SW 1271 (cell line): ENCODE measurements at regions not wholly inside any gene's neighbourhood (a gene's known extent, or its start where the extent isn't known, plus 50 kb on each side); places are given as distances from the start of the nearest gene placed in this dataset.
"Not testable (repeated sequence)": the region's sequence is repeated elsewhere in the genome, so short reads cannot be mapped to it uniquely, and the experiment has no call there.

Experiments
- DNase-seq, 2 experiments: peaks; one replicate each; lab custom pipeline; 2025; lab: John Stamatoyannopoulos, UW

DNA sequence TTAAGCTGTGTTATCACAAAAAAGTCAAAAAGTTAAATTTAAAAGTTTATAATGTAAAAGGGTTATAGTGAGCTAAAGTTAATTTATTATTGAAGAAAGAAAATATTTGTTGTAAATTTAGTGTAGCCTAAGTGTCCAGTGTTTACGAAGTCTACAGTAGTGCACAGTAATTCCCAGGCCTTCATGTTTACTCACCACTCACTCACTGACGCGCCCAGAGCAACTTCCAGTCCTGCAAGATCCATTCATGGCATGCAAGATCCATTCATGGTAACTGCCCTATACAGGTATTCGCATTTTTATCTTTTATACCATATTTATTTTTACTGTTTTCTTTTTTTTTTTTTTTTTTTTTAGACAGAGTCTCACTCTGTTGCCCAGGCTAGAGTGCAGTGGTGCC, 69.5 kb downstream of the TPRA1 start:
- no peak for DNase-seq

DNA sequence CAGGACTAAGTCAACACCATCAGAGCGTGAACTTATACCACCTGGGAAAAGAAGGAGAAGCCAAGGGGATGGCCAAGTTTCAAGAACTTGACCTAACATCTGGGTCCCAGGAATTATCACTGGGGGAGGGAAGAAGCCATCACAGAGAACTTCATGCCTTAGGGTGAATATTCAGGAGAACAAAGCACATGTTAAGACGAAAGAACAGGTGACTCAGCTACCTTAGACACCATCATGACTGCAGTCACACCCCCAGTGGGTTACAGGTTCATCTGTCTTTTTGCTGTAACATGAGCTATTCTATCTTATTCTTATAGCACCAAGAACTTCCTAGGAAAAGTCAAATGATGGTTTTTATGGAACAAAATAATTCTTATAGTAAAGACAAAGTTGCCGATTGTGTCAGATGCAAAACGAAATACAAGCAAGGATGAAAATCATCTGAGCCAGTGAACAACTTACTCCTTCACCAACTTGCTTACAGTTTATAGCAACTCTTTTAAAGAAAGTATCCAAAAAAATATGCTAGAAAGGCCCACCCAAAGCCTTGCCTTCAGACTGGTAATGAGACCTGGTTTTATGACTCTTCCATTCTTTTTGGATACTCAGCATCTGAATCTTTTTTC, 72.0 kb downstream of the TPRA1 start:
- no peak for DNase-seq

DNA sequence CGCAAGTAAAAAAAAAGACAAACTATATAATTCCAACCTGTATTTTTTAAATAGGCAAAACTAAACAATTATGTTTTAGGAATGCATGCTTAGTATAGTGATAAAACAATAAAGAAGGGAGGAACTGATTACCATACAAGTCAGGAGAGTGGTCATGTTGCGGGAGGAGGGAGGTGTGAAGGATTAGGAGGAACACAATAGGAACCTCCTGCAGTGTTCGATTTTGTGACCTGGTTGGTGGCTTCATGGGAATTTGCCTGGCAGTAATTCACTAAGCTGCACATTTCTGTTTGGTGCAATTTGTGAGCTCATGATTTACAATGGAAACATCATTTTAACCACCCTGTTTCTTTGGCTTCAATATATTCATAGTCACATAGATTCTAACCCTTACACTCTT, 78.3 kb downstream of the TPRA1 start:
- DNase-seq: no peak

DNA sequence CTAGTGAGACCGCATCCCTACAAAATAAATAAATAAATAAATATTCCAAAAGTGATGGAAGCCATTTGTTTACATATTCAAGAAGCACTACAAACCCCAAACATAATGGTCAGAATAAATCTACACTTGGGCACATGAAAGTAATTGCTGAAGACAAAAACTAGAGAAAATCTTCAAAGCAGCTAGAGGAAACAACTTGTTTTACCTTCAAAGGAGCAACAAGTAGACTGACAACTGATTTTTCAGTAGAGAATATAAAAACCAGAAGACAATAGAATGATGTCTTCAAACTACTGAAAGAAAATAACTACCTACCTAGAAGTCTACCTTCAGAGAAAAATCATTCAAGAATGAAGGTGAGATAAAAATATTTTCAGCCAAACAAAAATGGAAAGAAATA, 89.4 kb downstream of the TPRA1 start:
- no peak for DNase-seq

DNA sequence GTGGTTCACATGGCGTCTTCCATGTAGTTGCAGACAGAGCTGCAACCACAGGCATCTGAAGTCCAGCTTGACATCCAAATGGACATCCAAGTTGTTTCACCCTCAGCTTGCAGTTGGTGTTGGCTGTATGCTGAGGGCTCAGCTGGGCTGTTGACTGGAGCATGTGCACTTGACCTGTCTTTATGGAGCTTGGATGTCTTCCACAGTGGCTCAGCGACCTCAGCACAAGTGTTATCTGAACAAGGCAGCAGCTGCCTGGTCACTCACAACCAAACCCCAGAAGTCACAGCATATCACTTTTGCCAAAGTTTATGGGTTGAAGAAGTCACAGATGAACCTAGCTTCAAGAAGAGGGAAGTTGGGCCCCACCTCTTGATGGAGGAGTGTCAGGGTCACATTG, 92.9 kb downstream of the TPRA1 start:
- no peak for DNase-seq

DNA sequence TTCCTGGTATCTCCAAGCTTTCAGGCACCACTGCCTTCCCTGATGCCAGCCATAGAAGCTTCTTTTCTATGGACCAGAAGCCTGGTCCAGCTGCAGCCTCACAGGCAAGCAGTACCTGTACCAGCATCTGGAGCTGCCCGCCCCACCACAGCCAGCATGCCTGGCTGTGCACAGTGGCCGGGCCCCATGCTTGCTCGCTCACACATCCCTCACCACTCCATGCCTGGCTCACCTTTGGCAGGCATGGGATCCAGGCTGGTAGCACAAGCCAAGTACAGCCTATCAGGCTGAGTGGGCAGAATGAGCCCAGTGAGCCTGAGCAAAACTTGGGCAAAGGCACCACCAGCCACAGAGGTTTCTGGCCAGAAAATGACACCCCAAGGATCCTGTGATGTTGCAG, 93.4 kb downstream of the TPRA1 start:
- DNase-seq: no peak

DNA sequence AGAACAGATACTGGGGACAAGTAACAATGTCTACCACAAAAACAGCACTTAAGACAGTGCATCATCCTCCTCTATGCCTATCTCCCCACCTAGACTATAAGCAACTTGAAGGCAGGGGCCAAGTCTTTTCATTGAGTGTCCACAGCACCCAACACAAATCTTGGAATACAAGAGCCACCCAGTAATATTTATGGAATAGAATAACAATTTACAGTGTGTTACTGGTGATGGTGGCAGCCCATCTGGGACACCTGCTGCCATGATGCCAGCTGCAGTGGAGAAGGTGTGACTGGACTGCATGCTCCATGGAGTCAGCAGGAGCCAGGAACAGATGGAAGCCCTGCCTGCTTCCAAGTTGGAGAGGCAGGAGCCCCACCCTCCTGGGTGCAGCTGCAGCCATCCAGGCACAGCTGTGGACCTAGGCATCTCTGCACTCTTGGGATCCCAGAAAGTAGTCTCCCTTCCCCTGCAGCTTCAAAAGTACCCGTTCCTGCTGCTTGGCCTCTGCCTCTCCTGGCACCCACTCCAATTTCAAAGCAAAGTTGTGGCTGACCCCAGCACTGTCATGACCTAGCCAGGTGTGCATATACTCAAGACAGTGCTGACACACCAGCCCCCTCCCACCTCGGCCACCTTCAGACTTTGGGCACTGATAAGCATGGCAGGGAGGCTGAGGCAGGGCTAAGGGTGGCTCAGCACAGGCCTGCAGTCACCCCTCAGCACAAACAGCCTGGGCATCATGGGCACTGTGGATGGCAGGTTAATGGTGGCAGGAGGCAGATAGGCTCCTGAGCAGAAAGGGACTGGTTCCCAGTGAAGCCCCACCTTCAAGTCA, 94.5 kb downstream of the TPRA1 start:
- no peak for DNase-seq

DNA sequence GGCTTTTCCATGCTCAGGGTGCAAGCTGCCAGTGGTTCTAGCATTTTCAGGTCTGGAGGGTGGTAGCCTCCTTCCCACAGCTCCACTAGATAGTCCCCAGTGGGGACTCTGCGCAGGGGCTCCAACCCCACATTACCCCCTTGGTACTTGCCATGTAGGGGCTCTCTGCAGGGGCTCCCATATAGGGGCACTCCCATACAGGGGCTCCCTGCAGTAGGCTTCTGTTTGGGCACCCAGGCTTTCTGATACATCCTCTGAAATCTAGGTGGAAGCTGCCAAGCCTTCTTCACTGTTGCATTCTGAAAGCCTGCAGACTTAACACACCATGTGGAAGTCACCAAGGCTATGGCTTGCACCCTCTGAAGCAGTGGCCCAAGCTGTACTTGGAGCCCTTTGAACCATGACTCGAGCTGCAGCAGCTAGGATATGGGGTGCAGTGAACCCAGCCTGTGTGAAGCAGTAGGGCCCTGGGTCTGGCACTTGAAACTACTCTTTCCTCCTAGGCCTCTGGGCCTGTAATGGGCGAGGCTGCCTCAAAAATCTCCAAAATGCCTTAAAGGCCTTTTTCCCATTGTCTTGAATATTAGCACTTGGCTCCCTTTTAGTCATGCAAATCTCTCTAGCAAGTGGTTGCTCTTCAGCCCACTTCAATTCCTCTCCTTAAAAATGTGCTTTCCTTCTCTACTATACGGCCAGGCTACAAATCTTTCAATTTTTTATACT, 96.4 kb downstream of the TPRA1 start:
- DNase-seq: no peak

DNA sequence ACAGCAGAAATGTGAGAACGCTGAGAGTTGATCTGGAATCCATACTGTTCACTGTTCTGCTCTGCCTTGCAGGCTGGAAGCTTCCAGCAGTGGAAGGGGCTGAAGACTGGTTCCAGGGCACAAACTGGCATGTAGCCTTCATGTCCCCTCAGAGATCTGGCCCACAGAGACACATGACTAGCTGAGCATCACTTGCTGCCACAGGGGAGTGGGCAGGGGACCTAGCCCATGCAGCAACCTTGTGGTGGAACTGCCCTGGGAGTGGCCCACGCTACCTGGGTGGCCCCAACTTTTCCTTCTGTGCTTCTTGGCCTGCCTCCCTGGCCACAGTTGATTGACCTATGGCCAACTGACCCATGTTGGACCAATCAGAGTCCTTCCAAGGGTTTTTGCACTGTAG, 98.1 kb downstream of the TPRA1 start:
- no peak for DNase-seq

DNA sequence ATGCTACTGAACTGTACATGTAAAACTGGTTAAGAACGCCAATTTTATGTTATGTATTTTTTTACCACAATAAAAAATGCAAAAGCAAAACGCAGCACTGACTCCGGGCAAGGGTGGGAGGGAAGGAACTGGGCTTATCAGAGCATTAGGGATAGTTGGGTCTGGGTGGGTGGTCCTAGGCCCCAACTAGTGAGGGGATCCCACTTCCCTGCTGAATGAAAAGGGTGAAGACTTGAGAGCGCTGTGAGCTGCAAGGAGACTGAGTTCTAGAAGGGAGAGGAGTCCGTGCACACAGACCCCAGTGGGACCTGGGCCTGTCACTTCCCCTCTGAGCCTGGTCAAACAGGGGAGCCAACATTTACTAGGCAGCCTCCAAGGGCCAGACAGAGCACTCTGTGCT, 98.6 kb downstream of the TPRA1 start:
- DNase-seq: no peak

DNA sequence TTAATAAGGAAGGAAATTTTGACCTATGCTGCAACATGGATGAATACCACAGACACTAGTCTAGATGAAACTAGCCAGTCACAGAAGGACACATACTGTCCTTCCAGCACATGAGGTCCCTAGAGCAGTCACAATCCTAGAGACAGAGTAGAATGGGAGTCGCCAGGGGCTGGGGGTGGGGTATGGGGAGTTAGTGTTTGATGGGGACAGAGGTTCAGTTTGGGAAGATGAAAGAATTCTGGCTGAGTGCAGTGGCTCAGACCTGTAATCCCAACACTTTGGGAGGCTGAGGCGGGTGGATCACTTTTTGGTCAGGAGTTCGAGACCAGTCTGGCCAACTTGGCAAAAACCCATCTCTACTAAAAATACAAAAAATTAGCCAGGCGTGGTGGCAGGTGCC, 99.2 kb downstream of the TPRA1 start:
- DNase-seq: no peak

DNA sequence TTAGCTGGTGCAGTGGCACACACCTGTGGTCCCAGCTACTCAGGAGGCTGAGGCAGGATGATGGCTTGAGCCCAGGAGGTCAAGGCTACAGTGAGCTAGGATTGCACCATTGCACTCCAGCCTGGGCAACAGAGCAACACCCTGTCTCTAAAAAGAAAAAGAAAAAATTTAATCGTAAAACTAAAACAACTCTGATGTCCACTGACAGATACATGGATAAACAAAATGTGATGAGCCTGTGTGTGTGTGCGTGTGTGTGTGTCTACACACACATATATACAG, 99.6 kb downstream of the TPRA1 start:
- DNase-seq: not testable (repeated sequence)

DNA sequence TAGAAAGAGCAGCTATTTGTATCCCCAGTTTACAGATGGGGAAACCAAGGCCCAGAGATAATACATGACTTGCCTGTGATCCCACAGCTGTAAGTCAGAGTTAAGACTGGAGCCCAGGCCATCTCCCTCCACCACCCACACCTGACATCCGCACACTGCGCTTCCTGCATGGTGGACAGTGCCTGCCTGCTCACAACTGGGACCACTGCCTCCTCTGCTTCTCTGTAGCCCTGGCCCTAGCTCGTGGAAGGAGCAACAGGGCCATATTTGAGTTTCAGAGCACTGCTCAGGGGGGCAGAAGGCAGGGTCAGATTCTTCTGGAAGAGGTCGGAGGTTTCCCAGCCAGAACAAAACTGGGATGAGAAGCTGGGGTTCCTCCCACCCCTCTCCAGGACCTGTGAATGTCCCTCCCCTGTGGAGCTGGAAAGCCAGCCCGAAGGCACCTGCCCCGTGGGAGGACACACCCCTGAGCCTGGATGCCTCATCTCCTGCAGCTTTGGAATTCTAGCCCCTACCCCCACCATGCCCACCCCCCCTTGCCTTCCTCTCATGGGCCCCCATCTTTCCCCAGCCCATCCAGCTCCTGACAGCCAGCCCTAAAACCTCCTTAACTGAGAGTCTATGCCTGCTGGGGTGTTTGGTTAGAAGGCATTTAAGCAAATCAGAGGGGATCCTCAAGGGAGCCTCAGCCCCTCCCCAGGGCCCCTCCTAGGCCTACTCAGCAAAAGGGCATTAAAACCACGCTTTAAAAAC, 100.1 kb downstream of the TPRA1 start:
- no peak for DNase-seq

DNA sequence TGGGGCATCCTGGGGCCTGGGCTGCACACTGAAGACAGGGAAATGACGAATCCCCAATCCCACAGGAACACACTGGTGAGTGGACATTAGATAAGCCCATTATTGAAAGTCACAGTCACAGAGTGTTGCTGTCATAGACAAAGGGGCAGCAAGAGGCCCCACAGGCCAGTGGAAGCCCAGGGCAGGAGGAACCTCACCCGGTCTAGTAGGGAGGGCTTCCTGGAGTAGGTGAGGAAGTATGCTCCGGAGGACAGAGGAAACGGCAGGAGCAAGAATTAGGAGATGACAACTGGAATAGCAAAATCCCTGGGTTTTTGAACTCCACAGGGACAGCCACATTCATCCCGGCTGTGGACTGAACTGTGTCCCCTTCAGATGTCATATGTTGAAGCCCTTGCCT, 101.2 kb downstream of the TPRA1 start:
- no peak for DNase-seq

DNA sequence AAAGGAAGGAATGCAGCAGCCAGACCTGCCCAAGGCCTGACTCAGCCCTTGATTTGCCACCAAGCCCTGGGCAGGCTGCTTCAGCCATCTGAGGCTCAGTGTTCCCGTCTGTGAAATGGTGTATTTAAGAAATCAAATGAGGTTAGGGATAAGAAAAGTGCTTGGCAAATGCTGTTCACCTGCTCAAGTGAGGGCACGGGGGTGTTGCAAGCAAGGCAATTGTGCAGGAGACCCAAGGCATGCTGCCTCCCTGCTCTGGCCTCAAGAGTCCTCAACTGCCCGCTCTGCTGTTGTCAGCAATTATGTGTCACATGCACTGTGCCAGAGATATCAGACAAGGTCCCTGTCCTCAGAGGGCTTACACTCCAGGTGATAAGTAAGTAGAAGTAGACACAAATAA, 101.8 kb downstream of the TPRA1 start:
- DNase-seq: no peak

DNA sequence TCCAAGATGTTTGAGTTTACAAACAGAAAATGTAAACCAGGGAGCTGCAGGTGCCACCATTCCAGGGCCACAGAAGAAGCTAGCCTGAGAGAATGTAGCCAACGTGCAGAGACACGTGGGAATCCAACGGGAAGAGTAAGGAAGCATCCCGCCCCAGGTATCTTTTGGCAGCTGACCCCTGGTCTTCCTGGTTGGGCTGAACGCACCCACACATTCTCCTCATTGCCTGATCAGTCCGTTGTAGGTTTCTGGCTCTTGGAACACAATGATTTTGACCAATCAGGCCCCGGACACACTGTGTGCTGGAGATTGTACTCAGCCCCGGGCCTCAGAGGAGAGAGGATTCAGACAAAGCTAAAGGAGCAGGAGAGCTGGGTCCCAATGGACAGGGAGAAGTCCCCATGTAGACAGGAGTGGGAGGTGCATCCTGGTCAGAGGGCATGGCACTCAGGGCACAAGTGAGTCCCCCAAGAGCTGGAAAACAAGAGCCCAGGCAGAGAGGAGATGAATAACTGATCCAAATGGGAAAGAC, 102.3 kb downstream of the TPRA1 start:
- DNase-seq: no peak

DNA sequence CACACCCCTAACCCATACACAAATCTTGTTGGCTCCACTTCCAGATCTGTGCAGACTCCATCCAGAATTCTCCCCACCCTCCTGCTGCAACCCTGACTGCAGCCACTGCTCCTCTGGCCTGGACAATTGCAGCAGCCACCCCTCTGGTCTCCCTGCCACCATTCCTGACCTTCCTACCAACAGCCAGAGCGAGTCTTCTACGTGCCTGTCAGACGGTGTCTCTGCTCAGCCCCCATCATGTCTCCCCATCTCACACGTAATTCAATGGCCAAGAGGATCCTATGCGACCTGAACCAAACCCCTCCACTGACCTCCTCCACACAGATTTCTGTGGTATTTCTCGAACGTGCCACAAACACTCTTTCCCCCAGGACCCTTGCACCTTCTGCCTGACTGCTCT, 103.3 kb downstream of the TPRA1 start:
- DNase-seq: no peak

DNA sequence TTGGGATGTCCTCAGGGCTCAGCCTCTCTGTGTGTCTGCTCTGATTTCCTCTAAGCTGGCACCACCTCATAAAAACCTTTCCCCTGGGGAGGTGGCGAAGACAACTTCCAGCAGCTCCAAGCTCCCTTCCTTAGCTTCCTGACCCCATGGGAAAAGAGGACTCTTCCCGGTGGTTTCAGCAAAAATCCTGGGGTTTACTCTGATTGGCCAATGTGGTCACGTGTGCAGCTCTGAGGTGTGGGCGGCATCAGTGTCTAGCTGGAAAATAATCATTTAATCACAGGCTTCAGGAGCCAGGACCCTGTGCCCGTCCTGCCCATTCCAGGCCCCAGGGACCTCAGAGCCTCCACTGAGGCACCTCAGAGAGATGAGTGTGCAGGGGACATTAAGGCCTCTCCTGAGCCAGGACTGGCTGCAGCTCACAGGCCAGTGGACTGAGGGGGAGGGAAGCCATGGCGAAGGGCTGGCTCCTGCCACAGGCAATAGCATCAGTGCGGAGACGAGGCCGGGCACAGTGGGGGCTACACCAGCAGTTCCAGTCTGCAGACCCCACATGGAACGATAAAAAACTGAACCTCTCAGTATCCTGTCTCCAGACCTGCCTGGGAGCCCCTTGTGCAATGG, 104.1 kb downstream of the TPRA1 start:
- DNase-seq: no peak

DNA sequence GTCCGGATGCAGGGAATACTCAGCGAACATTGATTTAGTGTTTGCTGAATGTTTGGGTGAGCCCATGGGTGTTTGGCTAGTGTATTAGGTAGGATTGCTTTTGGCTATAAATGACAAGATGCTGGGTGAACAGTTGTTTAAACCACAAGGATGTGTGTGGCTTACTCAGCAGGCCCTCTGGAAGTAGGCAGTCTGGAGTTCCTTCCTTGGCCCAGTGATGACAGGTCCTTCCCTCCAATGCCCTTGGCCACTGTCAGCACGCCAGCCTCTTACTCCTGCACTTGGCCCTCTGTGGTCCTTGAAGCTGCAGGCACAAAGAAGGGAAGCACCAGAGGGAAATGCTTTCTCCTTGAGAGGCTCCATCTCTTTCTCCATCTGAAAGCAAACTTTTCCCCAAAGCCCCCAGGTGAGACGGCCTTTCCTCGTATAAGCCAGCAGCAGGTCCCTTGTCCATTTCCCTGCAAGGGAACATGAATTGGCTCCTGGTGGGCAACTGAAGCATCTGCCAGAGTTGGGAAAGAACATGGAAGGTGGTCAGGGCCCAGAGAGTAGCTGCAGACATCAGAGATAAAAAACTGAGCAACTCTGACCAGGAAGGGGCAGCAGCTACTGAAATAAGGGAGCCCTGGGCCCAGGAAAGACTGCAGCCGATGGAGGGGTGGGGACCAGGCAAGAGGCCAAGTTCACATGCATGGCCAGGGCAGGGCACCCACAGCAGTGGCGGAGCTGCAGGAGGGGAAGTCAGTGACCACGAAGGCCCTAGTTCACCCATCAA, 105.0 kb downstream of the TPRA1 start:
- DNase-seq: no peak

DNA sequence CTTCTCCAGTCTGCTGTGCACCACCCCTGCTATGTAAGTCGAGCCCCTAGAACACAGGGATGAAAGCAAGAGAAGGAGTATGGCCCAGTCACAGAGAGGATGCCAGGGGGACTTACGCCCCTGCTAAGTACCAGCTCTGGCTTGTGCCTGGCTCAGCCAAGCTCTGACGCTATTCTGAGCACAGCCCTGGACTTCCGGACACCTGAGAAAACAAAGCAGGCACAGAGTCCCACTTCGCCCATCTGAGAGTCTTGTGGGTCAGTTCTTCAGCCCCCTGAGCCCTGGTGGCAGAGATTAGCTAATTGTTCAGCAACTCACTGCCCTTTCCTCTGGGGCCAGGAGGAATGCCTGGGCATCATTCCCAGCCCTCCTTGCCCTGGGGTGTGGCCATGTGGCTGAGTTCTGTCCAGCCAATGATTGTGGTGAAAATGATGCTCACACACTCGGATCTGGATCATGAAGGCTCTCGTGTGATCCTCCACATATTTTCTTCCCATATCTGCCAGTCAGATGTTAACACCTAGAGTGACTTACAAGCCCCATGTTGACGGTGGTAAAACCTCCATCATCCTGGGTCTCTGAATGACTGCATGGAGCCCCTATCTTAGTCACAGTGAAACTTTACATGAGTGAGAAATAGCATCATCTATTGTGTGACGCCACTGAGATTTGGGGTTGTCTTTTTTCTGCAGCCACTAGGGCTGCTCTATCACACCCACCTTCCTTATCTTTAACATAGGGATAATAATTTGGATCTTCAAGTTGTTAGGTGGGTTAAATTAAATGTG, 105.7 kb downstream of the TPRA1 start:
- no peak for DNase-seq
